Liver (tissue), 3 donors: ENCODE measurements at regions not wholly inside any gene's neighbourhood (a gene's known extent, or its start where the extent isn't known, plus 50 kb on each side); places are given as distances from the start of the nearest gene placed in this dataset.

ENCODE experiments used
- EGR1 ChIP-seq, 2 donors: IDR thresholded peaks; 2 replicates each; pipeline ENCODE4 v1.6.1; 2016 to 2018; ENCODE audit warnings: antibody characterized with exemption in 2 of 2, low read depth in 2 of 2
- GABPA ChIP-seq, 2 donors: IDR thresholded peaks in 1 of 2; conservative IDR thresholded peaks in 1 of 2; 2 replicates each; pipeline ENCODE4 v1.6.1; 2016; ENCODE audit warnings: antibody characterized with exemption in 2 of 2, mild to moderate bottlenecking in 1 of 2, moderate library complexity in 1 of 2
- JUND ChIP-seq, 2 donors: IDR thresholded peaks; 2 replicates each; pipeline ENCODE4 v1.6.1; 2016; ENCODE audit warnings: antibody characterized with exemption in 2 of 2
- MAX ChIP-seq: IDR thresholded peaks from 2 replicates; pipeline ENCODE4 v1.6.1; 2016; ENCODE audit warnings: antibody characterized with exemption
- RAD21 ChIP-seq, 2 donors: IDR thresholded peaks; 2 replicates each; pipeline ENCODE4 v1.6.1; 2016; ENCODE audit warnings: antibody characterized with exemption in 2 of 2, mild to moderate bottlenecking in 2 of 2
- REST ChIP-seq: IDR thresholded peaks from 2 replicates; pipeline ENCODE4 v1.6.1; 2016; ENCODE audit warnings: antibody characterized with exemption, mild to moderate bottlenecking
- SP1 ChIP-seq: IDR thresholded peaks from 2 replicates; pipeline ENCODE4 v1.6.1; 2018; ENCODE audit warnings: antibody characterized with exemption, mild to moderate bottlenecking
- TAF1 ChIP-seq: conservative IDR thresholded peaks from 2 replicates; pipeline ENCODE4 v1.6.1; 2016; ENCODE audit warnings: antibody characterized with exemption, mild to moderate bottlenecking
- YY1 ChIP-seq: IDR thresholded peaks from 2 replicates; pipeline ENCODE4 v1.6.1; 2016; ENCODE audit warnings: antibody characterized with exemption, mild to moderate bottlenecking
- ZBTB33 ChIP-seq: IDR thresholded peaks from 2 replicates; pipeline ENCODE4 v1.6.1; 2016; ENCODE audit warnings: antibody characterized with exemption
- TF ChIP-seq, protein P1 (sequence below): fragments of 150-350 bp; IDR thresholded peaks from 2 replicates; pipeline ENCODE4 v1.5.1; 2017; ENCODE audit warnings: improper control_type of control experiment, low read depth, low read length; ENCODE audit not compliant: missing input control
- TF ChIP-seq, protein P2 (sequence below): IDR thresholded peaks from 2 replicates; pipeline ENCODE4 v1.6.1; 2016; ENCODE audit warnings: antibody characterized with exemption
- donor health status: healthy.
- donor health status: healthy.

DNA sequence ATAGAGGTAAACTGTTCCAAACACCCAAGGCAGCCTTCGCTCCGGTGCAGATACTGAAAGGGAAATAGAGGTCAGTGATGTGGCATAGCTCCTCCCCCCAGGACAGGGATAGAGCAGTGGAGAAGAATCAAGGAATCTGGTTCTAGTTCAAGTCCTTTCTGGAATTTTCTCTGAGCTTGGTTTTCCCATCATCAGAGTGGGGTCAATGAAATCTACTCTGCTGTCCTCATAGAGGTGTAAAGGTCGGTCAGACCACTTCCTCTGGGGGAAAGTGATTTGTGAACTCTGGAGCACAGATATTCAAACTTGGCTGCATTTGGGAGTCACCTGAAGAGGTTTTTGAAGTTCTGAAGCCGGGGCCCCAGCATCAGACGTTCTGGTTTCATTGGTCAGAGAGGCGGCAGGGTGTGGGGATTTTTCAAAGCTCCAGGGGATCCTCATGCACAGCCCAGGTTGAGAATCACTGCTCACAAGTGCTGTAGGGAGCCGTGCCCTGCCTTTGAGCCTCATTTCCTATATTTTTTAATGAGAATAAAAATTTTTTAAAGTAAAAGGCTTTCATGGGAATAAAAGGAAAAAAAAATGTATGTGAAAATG lies 105.7 kb upstream of the RAD23B start:
- TF ChIP-seq, protein P1, sequence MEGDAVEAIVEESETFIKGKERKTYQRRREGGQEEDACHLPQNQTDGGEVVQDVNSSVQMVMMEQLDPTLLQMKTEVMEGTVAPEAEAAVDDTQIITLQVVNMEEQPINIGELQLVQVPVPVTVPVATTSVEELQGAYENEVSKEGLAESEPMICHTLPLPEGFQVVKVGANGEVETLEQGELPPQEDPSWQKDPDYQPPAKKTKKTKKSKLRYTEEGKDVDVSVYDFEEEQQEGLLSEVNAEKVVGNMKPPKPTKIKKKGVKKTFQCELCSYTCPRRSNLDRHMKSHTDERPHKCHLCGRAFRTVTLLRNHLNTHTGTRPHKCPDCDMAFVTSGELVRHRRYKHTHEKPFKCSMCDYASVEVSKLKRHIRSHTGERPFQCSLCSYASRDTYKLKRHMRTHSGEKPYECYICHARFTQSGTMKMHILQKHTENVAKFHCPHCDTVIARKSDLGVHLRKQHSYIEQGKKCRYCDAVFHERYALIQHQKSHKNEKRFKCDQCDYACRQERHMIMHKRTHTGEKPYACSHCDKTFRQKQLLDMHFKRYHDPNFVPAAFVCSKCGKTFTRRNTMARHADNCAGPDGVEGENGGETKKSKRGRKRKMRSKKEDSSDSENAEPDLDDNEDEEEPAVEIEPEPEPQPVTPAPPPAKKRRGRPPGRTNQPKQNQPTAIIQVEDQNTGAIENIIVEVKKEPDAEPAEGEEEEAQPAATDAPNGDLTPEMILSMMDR: no peak
- TF ChIP-seq RAD21 (IDR thresholded peaks at IDR 0.05) (no peak), YY1 (no peak), SP1 (no peak), JUND (IDR thresholded peaks at IDR 0.05) (no peak), TAF1 (no peak), REST (no peak), EGR1 (IDR thresholded peaks at IDR 0.05; ENCODE audit: low read depth in 2 of 2) (no peak), GABPA (IDR thresholded peaks at IDR 0.05 in 1 of 2, conservative IDR thresholded peaks at IDR 0.05 in 1 of 2) (no peak), MAX (no peak), ZBTB33 (no peak)
- TF ChIP-seq, protein P2, sequence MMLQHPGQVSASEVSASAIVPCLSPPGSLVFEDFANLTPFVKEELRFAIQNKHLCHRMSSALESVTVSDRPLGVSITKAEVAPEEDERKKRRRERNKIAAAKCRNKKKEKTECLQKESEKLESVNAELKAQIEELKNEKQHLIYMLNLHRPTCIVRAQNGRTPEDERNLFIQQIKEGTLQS: no peak
